Ovary (tissue), 7 donors: ENCODE measurements at regions not wholly inside any gene's neighbourhood (a gene's known extent, or its start where the extent isn't known, plus 50 kb on each side); places are given as distances from the start of the nearest gene placed in this dataset.

Experiments used
- DNase-seq, 5 donors: peaks; one replicate each; pipeline ENCODE4 v3.0.0-alpha.2; 2019 to 2020
- H3K27ac ChIP-seq, 2 donors: fragments of 200-600 bp; one replicate each; pipeline versions ENCODE4 v1.5.1 to v1.8.0; 2019 to 2022
- H3K27me3 ChIP-seq: fragments of 200-600 bp; one replicate; pipeline ENCODE4 v1.8.0; 2022
- H3K36me3 ChIP-seq: fragments of 200-600 bp; sonication (generic); one replicate; pipeline ENCODE4 v1.5.1; 2019
- H3K4me1 ChIP-seq: one replicate; pipeline ENCODE4 v1.8.1; 2013; ENCODE audit warnings: mild to moderate bottlenecking, moderate library complexity; ENCODE audit not compliant: insufficient read depth
- H3K4me3 ChIP-seq: fragments of 200-600 bp; sonication (generic); one replicate; pipeline ENCODE4 v1.5.1; 2017
- H3K9me3 ChIP-seq, 2 donors: fragments of 200-600 bp in 1 of 2; sonication (generic) in 1 of 2; one replicate each; pipeline versions ENCODE4 v1.5.1 to v1.8.1; 2013 to 2019; ENCODE audit warnings: mild to moderate bottlenecking in 1 of 2, moderate library complexity in 1 of 2
- CTCF ChIP-seq, 3 donors: fragments of 450-650 bp in 2 of 3; fragments of 200-600 bp in 1 of 3; IDR thresholded peaks; one replicate each; pipeline versions ENCODE4 v1.5.1 to v1.8.0; 2016 to 2022; ENCODE audit warnings: antibody characterized with exemption in 3 of 3, mild to moderate bottlenecking in 1 of 3
- EP300 ChIP-seq: sonication (generic); formaldehyde crosslinking; IDR thresholded peaks from one replicate; pipeline ENCODE4 v1.6.1; 2017; ENCODE audit warnings: antibody characterized with exemption
- POLR2A ChIP-seq: fragments of 450-650 bp; IDR thresholded peaks from one replicate; pipeline ENCODE4 v1.6.1; 2017; ENCODE audit warnings: antibody characterized with exemption, mild to moderate bottlenecking, moderate library complexity
- WGBS, 3 donors: extraction: QIAGEN DNeasy Blood & Tissue Kit in 1 of 3; methylation state at CpG; one replicate each; pipeline versions ENCODE4 v1.1.5 to v1.1.7; 2013 to 2017; 5-methylcytosine and 5-hydroxymethylcytosine counted together
- intact Hi-C, 4 donors: fragments of 100-400 bp; cut with DNase I; formaldehyde crosslinking; loops; one replicate each; pipeline versions ENCODE4 v1.11.0 to v1.15.1; 2022 to 2023
- donor health status: DM: no; HTN: no; CAD: no; lungs with moderate emphysema.
- donor health status: DM: no; HTN: no; CAD: no.
- donor health status: Bipolar disorder and iron deficiency.
- donor health status: DM: no; HTN: no; CAD: no.
- donor health status: DM: yes; HTN: yes; CAD: no.

- DNase-seq, result no peak
- H3K27me3 ChIP-seq, result no peaks in the 10 kb centered on the region
- H3K4me3 ChIP-seq, result no peak overlapping the region
- no peaks in the 10 kb centered on the region for H3K36me3 ChIP-seq
- intact Hi-C loops, result no loop called here
- no peaks in the 10 kb centered on the region for H3K9me3 ChIP-seq
- H3K27ac ChIP-seq, result no peak overlapping the region
- peaks cover 1% of the 10 kb centered on the region for H3K4me1 ChIP-seq
- TF ChIP-seq POLR2A (no peak), CTCF (IDR thresholded peaks at IDR 0.05) (no peak), EP300 (no peak)
- 90 to 97% (median 93%) methylated on average over 3 of the region's 3 CpGs for WGBS, 3 donors
These were observed 272.3 kb upstream of the WWC1 start for GRCh38 chr5:168019143-168019542.

- 6 to 19% (median 8%) methylated on average over 11 of the region's 11 CpGs for WGBS, 3 donors
- TF ChIP-seq POLR2A, result no peak
- no peak for TF ChIP-seq EP300
- no peak for TF ChIP-seq CTCF (IDR thresholded peaks at IDR 0.05)
- Histone ChIP-seq H3K4me1 (peaks cover 1% of the 10 kb centered on the region), H3K9me3 (no peaks in the 10 kb centered on the region), H3K4me3 (no peak overlapping the region), H3K27me3 (no peaks in the 10 kb centered on the region), H3K27ac (no peak overlapping the region), H3K36me3 (no peaks in the 10 kb centered on the region)
- DNase-seq, result no peak
- intact Hi-C loops, result loop anchor here in 1 of 4 donors (10.0 kb wide), 1 partner anchor 296 kb away; no protein-coding TSS in a partner anchor
These were observed 270.7 kb upstream of the WWC1 start for GRCh38 chr5:168020542-168021294.

GRCh38 chr5:168022446-168023169, 268.8 kb upstream of the WWC1 start:
- Histone ChIP-seq H3K4me1 (peaks cover 1% of the 10 kb centered on the region), H3K36me3 (no peaks in the 10 kb centered on the region), H3K9me3 (no peaks in the 10 kb centered on the region), H3K4me3 (no peak overlapping the region), H3K27ac (no peak overlapping the region), H3K27me3 (no peaks in the 10 kb centered on the region)
- 78 to 87% (median 80%) methylated on average over 16 of the region's 16 CpGs for WGBS, 3 donors
- TF ChIP-seq CTCF (IDR thresholded peaks at IDR 0.05), result no peak
- TF ChIP-seq EP300, result no peak
- no peak for TF ChIP-seq POLR2A
- intact Hi-C loops, result loop anchor here in 1 of 4 donors (10.0 kb wide), 1 partner anchor 298 kb away; no protein-coding TSS in a partner anchor
- DNase-seq, result no peak

- H3K27ac ChIP-seq, result no peak overlapping the region
- no peaks in the 10 kb centered on the region for H3K9me3 ChIP-seq
- WGBS, 3 donors, result 29 to 70% (median 47%) methylated on average over 15 of the region's 15 CpGs
- no peaks in the 10 kb centered on the region for H3K27me3 ChIP-seq
- no peak overlapping the region for H3K4me3 ChIP-seq
- intact Hi-C loops, result loop anchor here in 1 of 4 donors (10.0 kb wide), 1 partner anchor 298 kb away; no protein-coding TSS in a partner anchor
- no peak for TF ChIP-seq EP300
- no peak for TF ChIP-seq CTCF (IDR thresholded peaks at IDR 0.05)
- no peak for TF ChIP-seq POLR2A
- peaks cover 1% of the 10 kb centered on the region for H3K4me1 ChIP-seq
- no peaks in the 10 kb centered on the region for H3K36me3 ChIP-seq
- DNase-seq, result peak in 3 of 5 donors; percentile 18 to 39 (median 23)
These were observed 268.3 kb upstream of the WWC1 start for GRCh38 chr5:168023191-168023590.
